ENCODE measurements at regions not wholly inside any gene's neighbourhood (a gene's known extent, or its start where the extent isn't known, plus 50 kb on each side); places are given as distances from the start of the nearest gene placed in this dataset.

GRCh38 chr2:12884713-12885282 lies 168.1 kb downstream of the TRIB2 start:
- TF ChIP-seq, protein P1, sequence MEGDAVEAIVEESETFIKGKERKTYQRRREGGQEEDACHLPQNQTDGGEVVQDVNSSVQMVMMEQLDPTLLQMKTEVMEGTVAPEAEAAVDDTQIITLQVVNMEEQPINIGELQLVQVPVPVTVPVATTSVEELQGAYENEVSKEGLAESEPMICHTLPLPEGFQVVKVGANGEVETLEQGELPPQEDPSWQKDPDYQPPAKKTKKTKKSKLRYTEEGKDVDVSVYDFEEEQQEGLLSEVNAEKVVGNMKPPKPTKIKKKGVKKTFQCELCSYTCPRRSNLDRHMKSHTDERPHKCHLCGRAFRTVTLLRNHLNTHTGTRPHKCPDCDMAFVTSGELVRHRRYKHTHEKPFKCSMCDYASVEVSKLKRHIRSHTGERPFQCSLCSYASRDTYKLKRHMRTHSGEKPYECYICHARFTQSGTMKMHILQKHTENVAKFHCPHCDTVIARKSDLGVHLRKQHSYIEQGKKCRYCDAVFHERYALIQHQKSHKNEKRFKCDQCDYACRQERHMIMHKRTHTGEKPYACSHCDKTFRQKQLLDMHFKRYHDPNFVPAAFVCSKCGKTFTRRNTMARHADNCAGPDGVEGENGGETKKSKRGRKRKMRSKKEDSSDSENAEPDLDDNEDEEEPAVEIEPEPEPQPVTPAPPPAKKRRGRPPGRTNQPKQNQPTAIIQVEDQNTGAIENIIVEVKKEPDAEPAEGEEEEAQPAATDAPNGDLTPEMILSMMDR (IDR thresholded peaks at IDR 0.05; ENCODE audit: low read depth, low read length), result no peak
- no peak overlapping the region for H3K4me3 ChIP-seq (ENCODE audit: low read depth, low read length)

DNA sequence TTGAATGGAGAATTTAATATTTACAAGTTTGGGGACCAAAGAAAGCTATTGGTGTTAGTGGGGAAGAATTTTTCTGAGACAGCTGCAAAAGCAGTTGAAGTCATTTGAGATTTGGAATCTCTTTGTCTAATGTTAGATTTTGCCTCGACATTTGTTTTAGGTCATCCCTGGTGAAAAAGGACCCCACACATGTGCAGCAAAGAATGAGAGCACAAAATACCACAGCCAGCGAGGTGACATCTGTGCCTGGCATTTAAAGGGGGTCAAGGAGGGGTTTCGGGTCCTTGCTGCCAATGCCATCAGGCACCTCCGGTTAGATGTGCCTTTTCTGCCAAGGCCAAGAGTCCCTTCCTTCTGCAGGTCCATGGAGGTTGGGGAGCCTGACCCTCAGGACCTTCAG lies 173.3 kb downstream of the TRIB2 start:
- H3K4me3 ChIP-seq (ENCODE audit: low read depth, low read length), result no peak overlapping the region
- TF ChIP-seq, protein P1 (IDR thresholded peaks at IDR 0.05; ENCODE audit: low read depth, low read length), result no peak

DNA sequence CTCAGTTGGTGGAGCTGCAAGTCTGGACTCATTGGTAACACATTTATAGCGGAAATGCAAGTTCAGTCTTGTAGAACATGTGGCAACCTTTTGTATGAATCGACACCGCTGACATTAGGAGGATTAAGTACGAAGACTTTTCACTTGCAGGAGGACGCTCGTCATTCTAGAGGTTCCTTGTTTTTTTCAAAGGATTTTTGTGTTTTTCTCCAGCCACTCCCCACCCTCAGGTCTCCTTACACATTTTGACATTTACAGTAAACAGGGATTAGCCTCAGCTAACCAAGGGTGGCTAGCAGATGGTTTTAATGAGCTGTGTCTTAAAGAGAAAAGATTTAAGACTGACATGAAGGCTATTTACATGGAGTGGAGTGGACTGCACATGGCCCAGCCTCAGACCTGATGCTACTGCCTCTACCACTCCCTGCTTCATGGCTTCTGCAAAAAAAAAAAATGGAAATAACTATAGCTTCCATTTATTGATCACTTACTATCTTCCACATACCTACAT lies 173.8 kb downstream of the TRIB2 start:
- TF ChIP-seq, protein P1 (IDR thresholded peaks at IDR 0.05; ENCODE audit: low read depth, low read length), result no peak
- no peak overlapping the region for H3K4me3 ChIP-seq (ENCODE audit: low read depth, low read length)

DNA sequence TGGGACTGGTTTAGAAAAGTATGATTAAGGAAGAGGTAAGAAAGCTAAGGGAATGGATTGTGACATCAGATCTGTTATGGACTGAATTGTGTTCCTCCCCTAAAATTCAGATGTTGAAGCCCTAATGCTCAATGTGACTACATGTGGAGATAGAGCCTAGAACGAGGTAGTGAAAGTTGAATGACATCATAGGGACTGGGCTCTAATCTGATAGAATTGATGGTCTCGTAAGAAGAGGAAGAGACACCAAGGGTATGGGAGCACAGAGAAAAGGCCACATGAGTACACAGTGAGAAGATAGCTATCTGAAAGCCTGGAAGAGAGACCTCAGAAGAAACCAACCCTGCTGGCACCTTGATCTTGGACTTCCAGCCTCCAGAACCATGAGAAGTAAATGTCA lies 178.3 kb downstream of the TRIB2 start:
- no peak overlapping the region for H3K4me3 ChIP-seq (ENCODE audit: low read depth, low read length)
- TF ChIP-seq, protein P1 (IDR thresholded peaks at IDR 0.05; ENCODE audit: low read depth, low read length), result no peak

GRCh38 chr2:12896318-12896982 lies 179.7 kb downstream of the TRIB2 start:
- TF ChIP-seq, protein P1 (IDR thresholded peaks at IDR 0.05; ENCODE audit: low read depth, low read length), result no peak
- H3K4me3 ChIP-seq (ENCODE audit: low read depth, low read length), result no peak overlapping the region

- H3K4me3 ChIP-seq (ENCODE audit: low read depth, low read length), result no peak overlapping the region
- TF ChIP-seq, protein P1 (IDR thresholded peaks at IDR 0.05; ENCODE audit: low read depth, low read length), result no peak
Observed at GRCh38 chr2:12897181-12897580, 180.4 kb downstream of the TRIB2 start.

DNA sequence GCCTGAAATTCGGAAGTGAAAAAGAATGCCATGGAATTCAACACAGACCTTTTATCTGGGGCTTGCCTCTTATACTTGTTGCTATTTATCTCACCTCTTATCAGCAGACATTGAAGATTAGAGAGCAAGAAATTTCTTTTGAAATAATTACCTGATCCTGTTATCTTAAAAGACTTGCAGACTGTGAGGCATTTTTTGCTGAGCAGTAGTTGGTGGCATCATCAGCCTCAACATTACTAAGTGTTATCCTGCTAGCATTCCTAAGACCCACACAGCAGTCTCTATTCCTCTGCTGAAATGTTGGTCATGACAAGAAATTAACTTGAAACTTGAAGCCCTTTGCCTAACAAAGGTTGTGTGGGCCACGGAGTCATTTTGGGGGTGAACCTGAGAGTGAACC lies 186.5 kb downstream of the TRIB2 start:
- H3K4me3 ChIP-seq (ENCODE audit: low read depth, low read length), result no peak overlapping the region
- TF ChIP-seq, protein P1 (IDR thresholded peaks at IDR 0.05; ENCODE audit: low read depth, low read length), result no peak
